Gastroesophageal sphincter (tissue), 4 donors: ENCODE measurements at regions not wholly inside any gene's neighbourhood (a gene's known extent, or its start where the extent isn't known, plus 50 kb on each side); places are given as distances from the start of the nearest gene placed in this dataset.

Source experiments
- ATAC-seq: fragments of 150-250 bp; one replicate; pipeline ENCODE4 v1.9.1; 2016; ENCODE audit warnings: mild to moderate bottlenecking, moderate library complexity
- H3K27ac ChIP-seq, 4 donors: fragments of 200-600 bp; sonication (generic) in 3 of 4; 1 replicate in 3 of 4; 2 replicates in 1 of 4; pipeline ENCODE4 v1.5.1; 2016 to 2019
- H3K27me3 ChIP-seq: fragments of 200-600 bp; sonication (generic); one replicate; pipeline ENCODE4 v1.5.1; 2019
- H3K36me3 ChIP-seq, 2 donors: fragments of 200-600 bp; sonication (generic); one replicate each; pipeline ENCODE4 v1.5.1; 2019; ENCODE audit warnings: control low read depth in 1 of 2
- H3K4me1 ChIP-seq, 3 donors: fragments of 200-600 bp; sonication (generic); 1 replicate in 2 of 3; 2 replicates in 1 of 3; pipeline ENCODE4 v1.5.1; 2016 to 2019; ENCODE audit warnings: control low read depth in 2 of 3
- H3K4me3 ChIP-seq, 2 donors: fragments of 200-600 bp; sonication (generic); one replicate each; pipeline ENCODE4 v1.5.1; 2019; ENCODE audit warnings: mild to moderate bottlenecking in 1 of 2, moderate library complexity in 1 of 2
- H3K9me3 ChIP-seq, 3 donors: fragments of 200-600 bp; sonication (generic); one replicate each; pipeline ENCODE4 v1.5.1; 2017 to 2019; ENCODE audit warnings: control low read depth in 2 of 3
- EP300 ChIP-seq: sonication (generic); formaldehyde crosslinking; IDR thresholded peaks from one replicate; pipeline ENCODE4 v1.6.1; 2017; ENCODE audit warnings: antibody characterized with exemption, mild to moderate bottlenecking
- POLR2A ChIP-seq, 2 donors: fragments of 450-650 bp; IDR thresholded peaks; one replicate each; pipeline ENCODE4 v1.6.1; 2017; ENCODE audit warnings: antibody characterized with exemption in 2 of 2, mild to moderate bottlenecking in 2 of 2, moderate library complexity in 1 of 2
- POLR2AphosphoS5 ChIP-seq: sonication (generic); formaldehyde crosslinking; IDR thresholded peaks from one replicate; pipeline ENCODE4 v1.6.1; 2017; ENCODE audit warnings: antibody characterized with exemption
- WGBS, 2 donors: methylation state at CpG; one replicate each; pipeline ENCODE4 v1.1.5; 2018; ENCODE audit warnings: low coverage in 1 of 2; 5-methylcytosine and 5-hydroxymethylcytosine counted together
- TF ChIP-seq, protein P1 (sequence below), 4 experiments: fragments of 200-600 bp in 2 of 4; fragments of 450-650 bp in 2 of 4; sonication (generic) in 1 of 4; IDR thresholded peaks; one replicate each; pipeline ENCODE4 v1.5.1; 2017 to 2019; ENCODE audit warnings: antibody characterized with exemption in 4 of 4, mild to moderate bottlenecking in 2 of 4, moderate library complexity in 2 of 4

DNA sequence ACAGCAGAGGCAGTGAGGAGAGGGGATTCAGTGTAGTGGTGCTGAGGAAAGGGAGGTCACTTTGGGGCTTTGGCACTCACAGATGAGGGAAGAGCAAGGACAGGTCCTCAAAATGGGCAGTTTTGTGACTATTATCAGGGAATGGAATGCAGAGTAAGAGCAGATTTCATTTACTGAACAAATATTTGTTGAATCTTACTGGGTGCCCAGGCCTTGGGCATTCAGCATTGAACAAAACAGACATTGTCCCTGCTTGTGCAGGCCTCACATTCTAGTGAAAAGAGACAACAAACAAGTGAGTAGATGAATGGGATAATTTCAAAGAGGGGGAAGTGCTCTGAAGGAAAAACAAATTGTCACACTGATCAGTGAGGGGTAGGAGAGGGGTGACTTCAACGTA is 404.1 kb downstream of the DMRT2 start:
- no peaks in the 10 kb centered on the region for H3K9me3 ChIP-seq
- H3K4me1 ChIP-seq, result no peaks in the 10 kb centered on the region
- no peak for ATAC-seq
- H3K36me3 ChIP-seq, result no peaks in the 10 kb centered on the region
- WGBS, 2 donors, result 38% methylated on average over 1 of the region's 1 CpG; no CpG with 5 or more reads in 1 of the 2 donors
- TF ChIP-seq, protein P1, sequence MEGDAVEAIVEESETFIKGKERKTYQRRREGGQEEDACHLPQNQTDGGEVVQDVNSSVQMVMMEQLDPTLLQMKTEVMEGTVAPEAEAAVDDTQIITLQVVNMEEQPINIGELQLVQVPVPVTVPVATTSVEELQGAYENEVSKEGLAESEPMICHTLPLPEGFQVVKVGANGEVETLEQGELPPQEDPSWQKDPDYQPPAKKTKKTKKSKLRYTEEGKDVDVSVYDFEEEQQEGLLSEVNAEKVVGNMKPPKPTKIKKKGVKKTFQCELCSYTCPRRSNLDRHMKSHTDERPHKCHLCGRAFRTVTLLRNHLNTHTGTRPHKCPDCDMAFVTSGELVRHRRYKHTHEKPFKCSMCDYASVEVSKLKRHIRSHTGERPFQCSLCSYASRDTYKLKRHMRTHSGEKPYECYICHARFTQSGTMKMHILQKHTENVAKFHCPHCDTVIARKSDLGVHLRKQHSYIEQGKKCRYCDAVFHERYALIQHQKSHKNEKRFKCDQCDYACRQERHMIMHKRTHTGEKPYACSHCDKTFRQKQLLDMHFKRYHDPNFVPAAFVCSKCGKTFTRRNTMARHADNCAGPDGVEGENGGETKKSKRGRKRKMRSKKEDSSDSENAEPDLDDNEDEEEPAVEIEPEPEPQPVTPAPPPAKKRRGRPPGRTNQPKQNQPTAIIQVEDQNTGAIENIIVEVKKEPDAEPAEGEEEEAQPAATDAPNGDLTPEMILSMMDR (IDR thresholded peaks at IDR 0.05), result no peak
- no peak for TF ChIP-seq EP300
- TF ChIP-seq POLR2A (IDR thresholded peaks at IDR 0.05), result no peak
- TF ChIP-seq POLR2AphosphoS5, result no peak
- no peak overlapping the region for H3K4me3 ChIP-seq
- no peak overlapping the region for H3K27ac ChIP-seq
- no peaks in the 10 kb centered on the region for H3K27me3 ChIP-seq

DNA sequence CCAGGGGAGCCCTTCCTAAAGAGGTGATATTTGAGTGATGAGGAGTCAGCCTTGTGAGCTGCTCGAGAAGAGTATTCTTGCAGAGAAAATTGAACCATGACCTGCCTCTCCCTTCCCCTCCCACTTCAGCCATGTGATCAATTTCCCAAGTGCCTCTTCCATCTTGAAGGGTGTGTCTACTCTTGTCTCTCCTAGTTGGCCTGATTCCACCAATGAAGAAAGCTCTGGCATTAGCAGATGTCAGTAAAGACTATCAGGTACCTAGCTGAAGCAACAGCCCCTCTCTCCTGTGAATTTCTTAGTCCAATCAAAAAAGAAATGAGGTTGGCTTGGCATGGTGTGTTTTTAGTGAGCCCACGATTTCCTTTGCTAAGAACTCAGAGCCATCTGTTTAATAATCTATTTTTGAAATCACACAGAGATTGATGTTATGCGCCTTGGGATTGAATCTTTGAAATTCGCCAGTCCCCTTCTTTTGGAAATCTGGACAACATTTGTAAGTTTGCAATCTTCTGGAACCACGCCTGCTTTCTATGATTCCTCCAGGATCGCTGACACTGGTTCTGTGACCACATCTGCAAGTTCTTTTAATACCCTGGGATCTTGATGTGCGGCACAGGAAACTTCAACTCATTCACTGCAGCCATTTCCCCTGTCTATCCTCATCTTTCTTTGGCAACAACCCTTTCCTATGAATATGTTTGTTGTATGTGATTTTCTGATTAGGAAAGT is 404.6 kb downstream of the DMRT2 start:
- TF ChIP-seq POLR2AphosphoS5, result no peak
- no peak for TF ChIP-seq EP300
- TF ChIP-seq, protein P1 (IDR thresholded peaks at IDR 0.05), result no peak
- TF ChIP-seq POLR2A (IDR thresholded peaks at IDR 0.05), result no peak
- Histone ChIP-seq H3K9me3 (no peaks in the 10 kb centered on the region), H3K36me3 (no peaks in the 10 kb centered on the region), H3K27ac (no peak overlapping the region), H3K27me3 (no peaks in the 10 kb centered on the region), H3K4me3 (no peak overlapping the region), H3K4me1 (no peaks in the 10 kb centered on the region)
- no peak for ATAC-seq
- 63 to 73% methylated on average over 6 to 7 of the region's 7 CpGs for WGBS, 2 donors

DNA sequence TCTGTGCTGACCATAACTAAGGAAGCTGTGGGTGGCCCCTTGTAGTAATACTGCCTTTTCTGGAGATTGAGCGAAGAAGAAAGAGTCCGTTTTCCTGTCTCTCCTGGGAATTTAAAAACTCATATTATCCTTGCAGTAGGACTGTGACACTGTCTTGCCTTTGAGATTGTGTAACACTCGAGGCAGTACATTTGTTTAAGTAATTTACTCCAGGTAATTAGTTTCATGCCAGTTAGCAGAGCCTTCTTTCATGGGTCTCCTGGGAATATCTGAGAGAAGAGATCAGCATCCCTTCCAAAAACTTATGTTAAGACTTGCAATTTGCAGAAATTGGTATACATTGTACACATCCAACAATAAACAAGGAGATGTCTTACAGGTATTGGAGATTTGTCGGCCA is 405.6 kb downstream of the DMRT2 start:
- WGBS, 2 donors, result 53 to 71% methylated on average over 3 to 4 of the region's 4 CpGs
- no peak for ATAC-seq
- no peaks in the 10 kb centered on the region for H3K9me3 ChIP-seq

DNA sequence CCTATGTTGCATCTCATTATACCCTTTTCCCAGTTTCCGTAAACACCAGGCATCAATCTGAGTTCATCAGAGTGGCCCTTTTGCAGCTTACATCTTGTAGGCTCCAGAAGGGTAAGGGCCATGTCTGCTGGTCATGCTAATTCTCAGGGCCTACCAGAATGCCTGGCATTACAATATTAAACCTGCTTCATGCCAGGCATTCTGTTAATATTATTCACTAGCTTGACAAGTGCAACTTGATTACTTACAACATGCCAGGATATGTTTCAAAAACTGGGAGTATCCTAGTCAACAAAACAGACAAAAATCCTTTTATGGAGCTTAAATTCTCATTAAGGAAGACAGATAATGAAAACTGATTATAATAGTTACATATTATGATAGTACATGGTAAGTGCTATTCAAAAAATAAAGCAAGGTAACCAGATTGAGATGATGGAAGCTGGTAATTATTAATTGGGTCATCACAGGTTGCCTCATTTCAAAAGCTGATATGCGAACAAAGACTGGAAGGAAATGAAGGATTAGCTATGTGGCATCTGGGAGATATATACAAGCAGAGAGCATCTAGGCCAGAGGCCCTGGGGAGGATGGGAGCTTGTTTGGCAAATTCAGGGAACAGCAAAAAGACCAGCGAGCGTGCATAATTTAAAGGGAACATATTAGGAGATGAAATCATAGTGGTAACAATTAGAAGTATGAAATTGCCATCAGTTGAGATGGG is 406.3 kb downstream of the DMRT2 start:
- Histone ChIP-seq H3K27ac (no peak overlapping the region), H3K36me3 (no peaks in the 10 kb centered on the region), H3K27me3 (no peaks in the 10 kb centered on the region), H3K9me3 (no peaks in the 10 kb centered on the region), H3K4me3 (no peak overlapping the region), H3K4me1 (no peaks in the 10 kb centered on the region)
- TF ChIP-seq, protein P1 (IDR thresholded peaks at IDR 0.05), result no peak
- TF ChIP-seq EP300, result no peak
- TF ChIP-seq POLR2AphosphoS5, result no peak
- no peak for TF ChIP-seq POLR2A (IDR thresholded peaks at IDR 0.05)
- 77 to 79% methylated on average over 3 to 4 of the region's 4 CpGs for WGBS, 2 donors
- no peak for ATAC-seq

More for the DNA sequence above, 405.6 kb downstream of the DMRT2 start:
- H3K36me3 ChIP-seq, result no peaks in the 10 kb centered on the region
- TF ChIP-seq, protein P1 (IDR thresholded peaks at IDR 0.05), result no peak
- no peak for TF ChIP-seq POLR2A (IDR thresholded peaks at IDR 0.05)
- TF ChIP-seq POLR2AphosphoS5, result no peak
- no peak for TF ChIP-seq EP300
- H3K27ac ChIP-seq, result no peak overlapping the region
- H3K4me3 ChIP-seq, result no peak overlapping the region
- no peaks in the 10 kb centered on the region for H3K4me1 ChIP-seq
- H3K27me3 ChIP-seq, result no peaks in the 10 kb centered on the region

DNA sequence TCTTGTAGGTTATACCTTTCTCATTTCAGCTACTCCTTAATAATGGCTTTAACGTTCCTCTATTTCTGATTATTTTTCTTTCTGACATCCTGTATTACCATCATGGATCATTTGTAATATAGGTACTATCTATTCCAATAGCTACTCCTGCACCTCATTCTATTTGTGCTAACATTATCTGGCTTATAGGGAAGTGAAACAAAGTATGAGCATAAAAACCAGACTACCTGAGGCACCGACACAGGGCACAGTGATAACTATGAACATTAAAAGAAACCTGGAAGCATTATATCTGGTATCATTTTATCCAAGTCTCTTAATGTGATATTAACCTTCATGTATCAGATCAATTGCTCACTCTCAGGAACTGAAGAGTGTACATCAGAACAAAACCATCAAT is 407.3 kb downstream of the DMRT2 start:
- H3K4me1 ChIP-seq, result no peaks in the 10 kb centered on the region
- no peak overlapping the region for H3K4me3 ChIP-seq
- TF ChIP-seq EP300 (no peak), POLR2AphosphoS5 (no peak), POLR2A (IDR thresholded peaks at IDR 0.05) (no peak)
- TF ChIP-seq, protein P1 (IDR thresholded peaks at IDR 0.05), result no peak
- WGBS, 2 donors, result 63 to 79% methylated on average over 2 of the region's 2 CpGs
- no peak overlapping the region for H3K27ac ChIP-seq
- H3K27me3 ChIP-seq, result no peaks in the 10 kb centered on the region
- no peak for ATAC-seq
- no peaks in the 10 kb centered on the region for H3K36me3 ChIP-seq
- H3K9me3 ChIP-seq, result no peaks in the 10 kb centered on the region
